GM21381 (cell line): ENCODE measurements at regions not wholly inside any gene's neighbourhood (a gene's known extent, or its start where the extent isn't known, plus 50 kb on each side); places are given as distances from the start of the nearest gene placed in this dataset.

Source experiments
- ATAC-seq: cut with Tn5 transposase; IDR thresholded peaks from one replicate; pipeline ENCODE4 v1.9.1; 2021; ENCODE audit warnings: mild to moderate bottlenecking, moderate library complexity; ENCODE audit not compliant: unreplicated experiment

DNA sequence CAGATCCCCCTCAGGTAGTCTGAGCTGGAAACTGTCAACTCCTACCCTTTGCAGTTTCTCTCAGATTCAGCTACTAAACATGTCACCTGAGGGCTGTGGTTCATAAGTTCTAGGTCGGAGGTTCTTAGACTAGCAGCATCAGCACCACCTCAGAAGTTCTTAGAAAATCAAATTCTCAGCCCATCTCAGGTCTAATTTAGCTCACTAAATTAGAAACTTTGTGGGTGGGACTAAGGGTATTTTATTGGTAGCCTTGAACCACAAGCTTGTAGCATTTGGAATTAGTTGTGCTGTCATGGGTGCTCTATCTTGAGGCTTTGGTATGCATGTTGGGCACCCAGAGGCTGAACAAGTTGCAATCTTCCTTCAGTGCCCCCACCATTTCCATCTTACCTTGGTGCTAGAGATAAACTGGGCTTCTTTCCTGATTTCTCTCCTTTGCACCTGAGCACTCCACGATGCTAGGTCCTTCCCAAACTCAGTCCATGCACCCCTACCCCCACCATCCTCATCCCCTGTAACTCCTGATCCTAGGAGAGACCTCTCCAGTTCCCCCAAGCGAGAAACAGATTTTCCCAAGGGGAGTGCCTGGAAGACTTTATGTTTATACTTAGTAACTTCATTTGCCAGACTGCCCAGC is 54.2 kb downstream of the S1PR1 start:
- no peak for ATAC-seq

DNA sequence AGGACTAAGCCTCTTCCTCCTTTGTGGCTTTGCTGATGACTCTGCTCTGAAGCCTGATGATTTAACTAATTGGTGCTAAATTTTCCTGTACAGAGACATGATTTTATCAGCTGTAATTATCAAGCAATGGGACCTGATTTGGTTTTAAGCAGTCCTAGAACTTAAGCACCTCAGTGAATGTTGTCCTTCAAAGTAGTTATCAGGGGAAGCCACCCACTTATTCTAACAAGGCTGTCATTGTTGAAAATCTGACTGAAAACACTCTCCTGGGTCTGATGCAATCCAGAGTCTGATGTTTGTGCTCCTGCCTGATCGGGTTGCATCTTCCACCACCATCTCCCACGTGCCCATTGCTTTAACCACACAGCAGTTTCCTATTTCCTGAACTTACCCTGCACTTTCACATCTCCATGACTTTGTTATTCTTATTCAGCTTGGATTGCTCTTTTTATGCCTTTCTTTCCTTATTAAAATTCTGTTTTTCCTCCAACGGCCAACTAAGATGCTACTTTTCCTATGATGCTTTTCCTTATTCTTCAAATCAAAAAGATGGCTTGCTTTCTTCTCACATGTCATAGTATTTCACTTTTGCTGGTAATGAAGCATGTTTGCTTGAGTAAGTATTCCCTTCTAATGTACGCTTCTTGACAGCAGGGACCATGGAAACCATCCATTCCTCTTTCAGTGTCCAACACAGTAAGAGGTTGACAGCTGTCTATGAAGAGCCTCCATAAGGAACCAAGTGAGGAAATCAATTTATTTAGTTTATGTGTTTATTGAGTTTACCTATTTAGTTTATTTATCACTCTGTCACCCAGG is 55.0 kb downstream of the S1PR1 start:
- no peak for ATAC-seq

DNA sequence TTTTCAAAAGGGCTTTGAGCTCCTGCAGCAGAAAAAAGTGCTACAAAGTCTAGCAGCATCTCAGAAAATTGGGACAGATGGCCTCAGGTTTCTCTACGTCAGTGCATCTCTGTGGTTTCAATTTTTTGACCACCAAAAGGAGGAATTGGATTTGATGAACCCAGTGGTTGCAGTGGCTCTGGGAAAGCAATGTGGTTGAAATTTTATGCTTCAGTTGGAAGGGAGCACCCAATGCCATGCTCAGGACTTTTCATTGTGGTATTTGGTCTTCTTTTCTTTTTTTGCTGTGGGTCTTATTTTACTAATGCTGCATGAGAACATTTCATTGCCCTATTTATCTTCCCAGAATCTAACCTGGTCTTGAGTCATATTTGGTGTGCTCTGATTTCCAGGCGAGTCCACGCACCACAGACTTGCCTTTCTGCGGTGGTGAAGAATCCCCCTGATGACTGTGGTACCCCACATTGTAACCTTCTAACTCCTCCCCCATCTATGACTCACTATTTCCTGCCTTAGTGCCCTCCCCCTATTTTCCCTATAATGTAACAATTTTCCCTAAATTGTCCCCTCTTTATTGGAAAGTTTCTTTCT is 56.7 kb downstream of the S1PR1 start:
- ATAC-seq = peak; percentile 48

DNA sequence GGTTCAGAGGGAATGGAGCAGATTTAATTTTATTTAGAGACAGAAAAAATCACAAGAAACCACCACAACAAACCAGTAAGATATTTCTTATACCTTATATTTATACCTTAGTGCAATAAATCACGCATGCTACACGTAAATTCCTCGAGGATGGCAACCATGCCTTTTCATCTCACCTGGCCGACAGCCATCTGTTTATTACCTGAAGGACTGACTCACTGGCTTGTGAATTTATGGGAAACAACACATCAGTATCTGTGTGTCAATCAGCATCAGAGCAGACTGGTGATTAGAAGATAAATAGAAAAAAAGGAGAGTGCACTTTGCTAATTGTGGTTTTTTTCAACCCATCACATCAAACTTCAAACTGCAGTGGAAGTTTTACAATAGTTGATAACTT is 58.4 kb downstream of the S1PR1 start:
- no peak for ATAC-seq

DNA sequence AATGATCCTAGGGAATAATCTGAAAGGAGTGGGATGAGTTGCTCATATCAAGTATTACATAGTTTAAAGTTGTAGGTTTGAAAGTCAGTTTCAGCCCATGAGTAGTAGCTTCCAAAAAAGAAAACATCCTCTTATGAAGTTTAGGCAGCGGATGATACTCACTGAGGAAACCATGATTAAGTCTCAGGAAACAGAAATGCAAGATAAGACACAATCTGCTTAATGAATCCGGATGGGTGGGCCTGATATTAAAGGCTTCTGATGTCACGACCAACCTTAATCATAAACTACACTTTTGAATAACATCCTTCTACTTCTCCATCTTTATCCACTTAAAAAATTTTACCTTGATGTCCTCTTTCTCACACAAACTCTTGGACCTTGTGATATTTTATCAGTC is 61.8 kb downstream of the S1PR1 start:
- no peak for ATAC-seq

DNA sequence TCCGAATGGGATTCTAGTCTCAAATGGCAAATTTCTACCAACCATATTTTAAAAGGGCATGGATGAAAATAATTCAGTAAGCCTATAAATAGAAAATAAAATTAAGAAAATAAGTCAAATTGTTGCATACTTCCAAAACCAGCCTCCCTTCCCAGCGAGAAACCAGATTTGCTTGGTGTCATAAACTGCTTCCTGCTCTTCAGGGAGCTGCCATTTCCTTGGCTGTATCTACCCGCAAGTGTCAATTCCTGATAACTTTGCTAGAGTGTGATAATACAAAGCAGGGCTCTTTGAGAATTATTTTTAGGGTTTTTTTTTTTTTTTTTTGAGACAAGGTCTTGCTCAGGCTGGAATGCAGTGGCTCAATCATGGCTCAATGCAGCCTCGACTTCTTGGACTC is 62.3 kb downstream of the S1PR1 start:
- no peak for ATAC-seq

DNA sequence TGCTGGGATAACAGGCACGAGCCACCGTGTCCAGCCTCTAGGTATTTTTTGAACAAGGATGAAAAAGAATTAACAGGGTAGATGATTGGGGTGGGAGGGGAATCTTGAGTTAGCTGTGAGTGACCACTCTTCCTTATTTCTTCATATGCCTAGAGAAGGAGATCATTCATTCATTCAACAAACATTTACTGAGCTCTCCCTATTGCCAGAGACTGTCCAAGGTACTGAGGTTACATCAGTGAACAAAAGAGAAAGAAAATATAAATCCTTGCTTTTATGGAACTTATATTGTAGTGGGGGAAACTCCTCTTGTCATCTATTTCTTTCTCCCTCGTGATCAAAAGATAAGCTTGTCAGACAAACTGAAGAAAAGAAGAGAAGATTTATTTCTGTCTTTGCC is 62.9 kb downstream of the S1PR1 start:
- ATAC-seq = no peak

DNA sequence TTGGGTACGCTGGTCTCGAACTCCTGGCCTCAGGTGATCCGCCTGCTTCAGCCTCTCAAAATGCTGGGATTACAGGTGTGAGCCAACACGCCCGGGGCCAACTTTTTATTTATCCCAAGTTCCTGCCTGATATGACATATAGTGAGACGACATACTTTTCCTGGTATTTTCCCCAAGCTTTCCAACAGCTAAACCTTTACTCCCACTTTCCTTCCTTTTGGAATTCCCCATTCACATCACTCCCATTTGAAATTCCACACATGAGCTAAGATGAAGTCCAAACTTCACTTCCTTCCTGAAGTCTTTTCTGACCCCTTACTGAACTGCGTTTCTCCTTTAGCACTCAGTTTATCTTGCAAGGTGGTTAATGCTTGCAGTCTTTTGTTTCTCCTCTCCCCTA is 64.1 kb downstream of the S1PR1 start:
- no peak for ATAC-seq

DNA sequence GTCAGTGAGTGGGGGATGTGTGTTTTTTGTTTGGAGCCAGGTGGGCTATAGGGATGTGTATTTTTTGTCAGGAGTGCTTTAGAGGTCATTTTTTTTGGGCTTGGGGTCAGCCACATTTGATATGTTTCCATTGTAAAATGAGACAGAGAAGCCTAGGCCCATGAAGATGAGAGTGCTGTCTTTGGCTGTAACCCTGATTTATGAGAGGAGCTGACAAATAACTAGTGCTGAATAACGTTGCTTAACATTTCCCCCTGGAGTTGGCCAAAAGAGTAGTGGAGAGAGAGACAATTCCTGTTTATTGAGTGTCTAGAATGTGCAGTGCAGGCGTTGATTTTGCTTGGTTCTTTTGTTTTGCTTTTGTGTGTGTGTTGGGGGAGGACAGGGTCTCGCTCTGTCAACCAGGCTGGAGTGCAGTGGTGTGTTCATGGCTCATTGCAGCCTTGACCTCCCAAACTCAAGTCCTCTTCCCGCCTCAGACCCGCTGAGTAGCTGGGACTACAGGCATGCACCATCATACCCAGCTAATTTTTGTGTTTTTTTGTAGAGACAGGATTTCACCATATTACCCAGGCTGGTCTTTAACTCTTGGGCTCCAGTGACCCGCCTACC is 64.7 kb downstream of the S1PR1 start:
- no peak for ATAC-seq

DNA sequence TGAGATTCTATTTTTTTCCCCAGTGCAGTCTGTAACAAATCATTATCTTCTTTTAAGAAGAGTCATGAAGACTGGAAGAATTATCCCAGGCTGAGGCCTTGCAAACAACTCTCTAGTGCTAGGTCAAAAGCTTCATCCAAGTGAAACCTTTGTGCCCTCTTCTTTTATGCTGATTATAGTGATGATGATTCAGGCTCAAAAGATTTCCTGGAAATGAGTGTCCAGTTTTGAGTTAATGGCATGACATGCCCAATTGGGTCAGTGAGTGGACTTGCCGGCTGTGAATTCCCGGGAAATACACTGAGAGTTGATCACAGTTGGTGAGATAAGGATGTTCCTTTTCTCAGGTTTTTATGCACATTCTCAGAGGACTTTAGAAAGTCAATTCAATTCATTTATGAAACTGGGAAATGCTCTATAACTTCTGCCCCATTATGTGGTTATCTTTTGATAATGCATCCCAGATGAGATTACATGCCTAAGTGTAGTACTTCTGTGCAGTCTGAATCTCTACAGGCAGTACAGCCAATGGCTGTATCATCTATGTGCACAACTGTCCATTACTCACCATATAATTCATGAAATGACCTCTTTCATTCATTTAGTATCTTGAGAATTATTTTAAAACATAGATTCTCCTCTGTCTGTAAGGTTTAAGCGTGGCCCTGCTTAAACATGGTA is 66.2 kb downstream of the S1PR1 start:
- no peak for ATAC-seq

DNA sequence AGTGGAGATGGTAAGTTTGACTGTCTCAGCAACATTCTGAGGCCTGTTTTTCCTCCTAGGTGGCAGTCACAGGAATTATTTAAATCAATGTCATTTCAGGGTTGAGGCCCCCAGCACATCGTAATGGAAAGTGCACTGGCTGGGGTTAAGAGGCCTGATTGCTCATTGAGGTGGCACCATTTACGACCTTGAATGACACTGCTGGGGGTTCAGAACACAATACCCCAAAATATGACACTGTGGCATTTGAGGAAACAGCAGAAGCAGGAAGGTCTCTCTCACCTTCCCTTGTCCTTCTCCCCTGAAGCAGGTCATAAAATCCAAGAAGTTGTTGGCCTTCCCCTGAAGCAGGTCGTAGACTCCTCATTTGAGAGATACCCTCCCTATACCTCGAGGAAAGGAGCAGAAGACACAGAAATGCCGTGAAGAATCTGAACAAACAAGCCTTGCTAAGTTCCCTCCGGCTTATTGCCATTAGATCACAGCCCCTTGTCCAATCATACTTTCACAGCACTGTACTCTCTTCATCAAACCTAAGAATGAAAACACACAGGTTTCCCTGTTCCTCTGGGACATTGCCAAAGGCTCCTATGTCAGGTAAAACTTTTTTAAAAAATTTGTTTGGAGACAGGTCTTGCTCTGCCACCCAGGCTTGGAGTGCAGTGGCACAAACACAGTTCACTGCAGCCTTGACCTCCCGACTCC is 71.3 kb downstream of the S1PR1 start:
- ATAC-seq = no peak

DNA sequence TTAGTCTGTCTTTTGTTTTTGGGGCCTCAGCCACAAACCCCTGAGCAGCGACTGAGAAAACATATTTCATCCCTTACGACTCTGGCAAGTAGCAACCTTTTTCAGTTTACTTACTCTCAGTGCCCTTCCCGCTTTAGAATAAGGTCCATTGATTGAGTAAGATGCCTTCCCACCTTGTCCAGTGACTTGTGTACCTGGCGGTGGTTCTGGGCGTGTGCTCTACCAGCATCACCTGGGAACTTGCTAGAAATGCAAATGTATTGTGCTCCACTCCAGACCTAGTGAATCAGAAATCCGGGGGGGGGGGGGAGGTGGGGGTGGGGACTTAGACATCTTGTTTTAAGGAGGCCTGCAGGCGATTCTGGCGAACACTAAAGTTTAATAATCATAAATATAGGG is 72.1 kb downstream of the S1PR1 start:
- no peak for ATAC-seq

DNA sequence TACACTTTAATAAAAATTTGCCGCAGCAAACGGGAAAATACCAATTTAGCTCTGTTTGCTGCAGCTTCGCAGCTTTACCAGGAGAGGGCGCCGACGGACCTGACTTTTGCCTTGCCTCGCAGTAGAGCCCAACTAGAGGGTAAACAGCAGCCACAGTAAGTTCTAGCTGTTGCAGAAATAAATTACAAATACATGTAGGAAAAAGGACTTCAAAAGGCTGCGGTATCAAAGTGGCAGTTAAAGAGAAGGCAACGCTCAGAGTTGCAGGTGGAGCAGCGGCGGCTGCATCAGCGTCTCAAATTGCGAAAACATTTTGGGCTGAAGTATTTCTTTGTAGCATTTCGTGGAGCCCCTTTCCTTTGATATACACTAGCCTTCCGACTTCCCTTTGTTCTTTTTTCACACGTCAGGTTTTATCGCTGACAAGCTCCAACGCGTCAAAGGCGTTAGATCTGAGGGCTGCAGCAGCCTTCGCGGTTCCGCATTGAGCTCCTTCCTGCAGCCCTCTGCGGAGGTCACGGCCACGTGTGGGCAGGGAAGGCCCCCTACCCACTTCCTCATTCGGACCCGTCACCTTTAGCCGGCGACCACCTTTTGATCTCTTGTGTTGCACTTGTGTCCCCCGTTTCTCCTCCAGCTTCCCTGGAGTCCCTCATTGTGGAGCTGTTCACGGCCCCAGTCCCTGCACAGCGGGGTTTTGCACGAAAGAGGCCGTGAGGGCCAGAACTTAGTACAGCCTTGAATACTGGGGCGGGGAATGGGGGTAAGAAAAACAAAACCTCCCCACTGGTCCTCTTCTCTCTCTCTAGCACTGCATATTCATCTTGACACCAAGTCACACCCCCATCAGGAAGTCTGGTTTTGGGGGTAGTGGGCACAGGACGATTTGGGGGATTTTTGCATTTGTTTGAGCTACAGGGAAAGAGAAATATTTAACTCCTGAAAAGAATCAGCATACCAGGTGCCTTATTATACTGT is 72.8 kb downstream of the S1PR1 start:
- peak; percentile 43 for ATAC-seq

DNA sequence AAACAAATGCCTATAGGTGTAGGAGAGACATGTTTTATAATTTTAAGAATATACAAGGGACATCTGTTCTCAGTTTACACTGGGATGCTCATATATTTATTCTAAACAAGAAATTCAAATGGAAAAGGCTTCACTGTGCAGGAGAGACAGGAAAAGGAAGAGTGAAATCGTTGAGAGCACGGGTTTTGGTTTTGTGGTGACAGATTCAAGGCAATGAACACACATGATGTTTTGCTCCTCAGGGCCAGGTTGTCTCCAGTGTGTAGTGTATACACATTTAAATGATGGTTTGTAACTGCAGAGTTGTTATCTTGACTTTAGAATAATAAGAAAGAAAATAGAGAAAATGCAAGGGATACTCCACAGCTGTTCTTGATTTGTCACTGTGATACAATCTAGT is 73.7 kb downstream of the S1PR1 start:
- ATAC-seq = no peak

DNA sequence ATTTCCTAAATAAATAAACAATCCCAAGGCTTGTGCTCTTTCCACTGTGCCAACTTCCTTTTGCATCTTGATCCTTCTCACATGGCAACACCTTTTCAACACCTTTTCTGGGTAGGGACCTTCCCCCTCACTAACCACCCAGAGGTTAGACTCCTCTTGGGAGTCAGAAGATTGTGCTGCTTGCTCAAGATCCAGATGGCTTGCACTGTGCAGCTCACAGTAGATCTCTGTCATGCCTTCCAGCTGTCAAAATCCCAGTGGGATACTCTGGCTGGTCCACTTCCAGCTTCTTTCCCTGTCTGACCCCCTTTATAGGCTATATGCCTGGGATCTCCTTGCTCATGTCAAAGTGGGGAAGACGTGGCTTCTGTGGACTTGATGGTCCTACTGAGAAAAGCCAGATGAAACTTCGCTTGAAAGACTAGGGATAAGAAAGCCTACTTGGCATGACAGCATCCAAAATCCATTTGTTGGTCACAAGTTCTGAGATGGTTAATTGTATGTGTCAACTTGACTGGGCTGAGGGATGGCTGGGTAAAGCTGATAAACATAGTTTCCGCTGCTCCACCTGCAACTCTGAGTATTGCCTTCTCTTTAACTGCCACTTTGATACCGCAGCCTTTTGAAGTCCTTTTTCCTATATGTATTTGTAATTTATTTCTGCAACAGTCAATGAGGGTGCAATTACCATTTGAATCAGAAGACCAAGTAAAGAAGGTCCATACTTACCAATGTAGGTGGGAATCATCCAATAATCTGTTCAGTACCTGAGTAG is 74.5 kb downstream of the S1PR1 start:
- ATAC-seq = no peak

DNA sequence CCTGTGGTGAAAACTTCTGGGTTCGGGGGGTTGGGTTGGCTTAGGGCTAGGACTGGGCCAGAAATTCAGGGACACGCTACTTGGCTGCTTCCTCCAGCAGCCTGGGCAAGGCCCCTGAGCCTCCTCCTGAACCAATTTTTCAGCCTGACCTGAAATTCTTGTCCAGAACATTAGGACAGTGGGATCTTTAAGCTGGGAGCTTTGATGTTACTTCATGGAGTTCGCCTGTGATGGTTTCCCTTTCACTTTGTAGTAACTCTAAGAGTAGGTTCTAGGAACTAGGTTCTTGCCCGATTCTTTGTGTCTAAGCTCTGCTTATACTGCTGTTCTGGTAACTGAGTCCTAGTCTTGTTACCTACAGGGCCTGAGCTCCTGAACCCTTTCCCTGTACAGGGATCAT is 75.3 kb downstream of the S1PR1 start:
- ATAC-seq = no peak

DNA sequence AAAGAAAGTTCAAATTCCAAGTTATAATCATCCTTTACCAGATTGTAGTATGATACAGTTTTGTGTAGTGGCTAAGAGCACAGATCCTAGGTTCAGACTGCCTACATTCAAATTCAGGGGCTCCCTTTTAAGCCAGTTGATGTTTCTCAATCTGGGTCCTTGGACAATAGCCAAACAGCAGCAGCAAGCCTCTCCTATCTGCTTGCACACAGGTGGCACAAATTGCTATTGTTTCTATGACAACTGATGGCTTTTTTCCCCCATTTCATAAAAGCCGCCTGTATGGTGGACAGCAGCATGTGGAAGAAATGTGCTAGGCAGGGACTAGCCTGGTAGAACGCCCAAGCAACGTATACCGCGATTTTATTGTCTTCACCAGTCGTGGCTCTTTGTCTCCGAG is 76.5 kb downstream of the S1PR1 start:
- no peak for ATAC-seq

DNA sequence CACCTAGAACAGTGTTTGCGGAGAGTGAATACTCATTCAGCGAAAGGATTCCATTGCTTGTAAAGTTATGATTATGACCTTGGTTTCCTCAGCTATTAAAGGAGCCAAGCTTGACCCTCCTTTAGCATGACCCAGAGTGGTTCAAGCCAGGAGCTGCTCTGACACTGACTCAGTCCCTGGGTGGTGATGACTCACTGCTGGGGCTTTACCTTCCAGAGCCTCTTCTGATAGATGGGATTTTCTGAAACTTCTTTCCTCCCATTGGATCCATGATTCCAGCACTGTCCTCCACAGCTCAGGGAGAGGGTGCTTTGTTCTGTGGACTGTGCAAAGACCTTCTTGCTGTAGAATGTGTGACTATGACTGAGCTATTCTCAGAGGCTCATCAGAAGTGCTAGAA is 77.4 kb downstream of the S1PR1 start:
- peak; percentile 35 for ATAC-seq

DNA sequence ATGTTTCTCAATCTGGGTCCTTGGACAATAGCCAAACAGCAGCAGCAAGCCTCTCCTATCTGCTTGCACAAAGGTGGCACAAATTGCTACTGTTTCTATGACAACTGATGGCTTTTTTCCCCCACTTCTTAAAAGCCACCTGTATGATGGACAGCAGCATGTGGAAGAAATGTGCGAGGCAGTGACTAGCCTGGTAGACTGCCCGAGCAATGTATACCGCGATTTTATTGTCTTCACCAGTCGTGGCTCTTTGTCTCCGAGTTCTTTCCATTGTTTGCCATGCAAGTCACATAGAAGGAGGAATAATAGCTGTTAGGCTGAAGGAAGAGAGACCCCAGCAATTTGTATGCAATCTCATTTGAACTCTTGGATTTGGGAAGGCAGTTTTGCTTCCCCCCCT is 79.4 kb downstream of the S1PR1 start:
- ATAC-seq = no peak
